Mesothelial cell of epicardium (in vitro differentiated cells): ENCODE measurements at regions not wholly inside any gene's neighbourhood (a gene's known extent, or its start where the extent isn't known, plus 50 kb on each side); places are given as distances from the start of the nearest gene placed in this dataset.

ENCODE experiments used
- DNase-seq, 2 experiments: peaks; one replicate each; pipeline ENCODE4 v3.0.0; 2021; ENCODE audit warnings: low spot score in 2 of 2; ENCODE audit not compliant: unreplicated experiment in 2 of 2
- H3K27ac Mint-ChIP-seq: 2 replicates; pipeline ENCODE4 v1.8.0; 2021; ENCODE audit warnings: mixed read lengths
- H3K27me3 Mint-ChIP-seq: 2 replicates; pipeline ENCODE4 v1.8.0; 2021; ENCODE audit warnings: low read depth, mixed read lengths
- H3K36me3 Mint-ChIP-seq: 2 replicates; pipeline ENCODE4 v1.8.0; 2021; ENCODE audit warnings: mixed read lengths
- H3K4me1 Mint-ChIP-seq: 2 replicates; pipeline ENCODE4 v1.8.0; 2021; ENCODE audit warnings: mixed read lengths
- H3K4me3 Mint-ChIP-seq: 2 replicates; pipeline ENCODE4 v1.8.0; 2021; ENCODE audit warnings: mild to moderate bottlenecking, moderate library complexity, mixed read lengths
- H3K9me3 Mint-ChIP-seq: 2 replicates; pipeline ENCODE4 v1.8.0; 2021; ENCODE audit warnings: mixed read lengths
- TF ChIP-seq, protein P1 (sequence below): fragments of 200-600 bp; sonication (generic); IDR thresholded peaks from one replicate; pipeline ENCODE4 v1.5.0; 2021; ENCODE audit warnings: antibody characterized with exemption; ENCODE audit not compliant: unreplicated experiment

DNA sequence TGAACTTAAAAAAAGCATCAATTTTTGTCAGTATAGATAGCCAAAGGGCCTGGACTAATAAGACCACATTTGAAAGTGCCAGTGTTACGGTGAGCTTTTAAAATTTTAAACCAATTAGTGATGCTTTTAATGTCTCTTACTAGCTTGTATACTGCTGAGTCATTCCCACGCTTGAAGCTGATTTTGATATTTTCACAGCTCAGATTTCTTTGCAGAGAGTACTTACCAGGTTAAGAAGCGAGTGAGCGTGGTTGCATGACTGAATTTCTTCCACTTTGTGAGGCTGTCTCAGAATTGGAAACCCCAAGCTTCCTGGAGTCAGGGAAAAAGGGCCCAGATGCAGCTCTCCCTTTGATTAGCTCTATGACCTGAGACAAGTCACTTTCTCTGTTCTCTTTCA, 74.5 kb upstream of the NBEA start:
- DNase-seq = no peak
- Mint-ChIP-seq H3K36me3 (no peaks in the 10 kb centered on the region), H3K4me3 (no peak overlapping the region), H3K27ac (peak overlapping the region; percentile 74), H3K9me3 (no peaks in the 10 kb centered on the region), H3K27me3 (no peaks in the 10 kb centered on the region), H3K4me1 (peaks cover 45% of the 10 kb centered on the region)
- TF ChIP-seq, protein P1, sequence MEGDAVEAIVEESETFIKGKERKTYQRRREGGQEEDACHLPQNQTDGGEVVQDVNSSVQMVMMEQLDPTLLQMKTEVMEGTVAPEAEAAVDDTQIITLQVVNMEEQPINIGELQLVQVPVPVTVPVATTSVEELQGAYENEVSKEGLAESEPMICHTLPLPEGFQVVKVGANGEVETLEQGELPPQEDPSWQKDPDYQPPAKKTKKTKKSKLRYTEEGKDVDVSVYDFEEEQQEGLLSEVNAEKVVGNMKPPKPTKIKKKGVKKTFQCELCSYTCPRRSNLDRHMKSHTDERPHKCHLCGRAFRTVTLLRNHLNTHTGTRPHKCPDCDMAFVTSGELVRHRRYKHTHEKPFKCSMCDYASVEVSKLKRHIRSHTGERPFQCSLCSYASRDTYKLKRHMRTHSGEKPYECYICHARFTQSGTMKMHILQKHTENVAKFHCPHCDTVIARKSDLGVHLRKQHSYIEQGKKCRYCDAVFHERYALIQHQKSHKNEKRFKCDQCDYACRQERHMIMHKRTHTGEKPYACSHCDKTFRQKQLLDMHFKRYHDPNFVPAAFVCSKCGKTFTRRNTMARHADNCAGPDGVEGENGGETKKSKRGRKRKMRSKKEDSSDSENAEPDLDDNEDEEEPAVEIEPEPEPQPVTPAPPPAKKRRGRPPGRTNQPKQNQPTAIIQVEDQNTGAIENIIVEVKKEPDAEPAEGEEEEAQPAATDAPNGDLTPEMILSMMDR = no peak

DNA sequence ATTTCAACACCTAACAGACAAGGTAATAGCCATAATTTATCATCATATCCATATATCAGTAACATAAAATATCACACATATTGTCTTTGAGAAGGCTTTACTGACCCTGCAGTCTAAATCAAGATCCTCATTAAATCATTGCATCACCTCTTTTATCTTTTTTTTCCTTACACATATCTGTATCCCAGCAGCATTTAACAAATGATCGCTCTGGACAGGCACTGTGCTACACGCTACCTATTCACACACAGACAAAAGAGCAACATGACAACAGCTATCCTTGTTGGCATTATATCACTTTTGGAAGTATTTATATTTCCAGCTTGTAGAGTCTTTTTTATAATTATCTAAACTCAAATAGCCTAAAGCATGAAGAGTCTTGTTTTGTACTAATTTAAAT, 73.3 kb upstream of the NBEA start:
- Mint-ChIP-seq H3K36me3 (no peaks in the 10 kb centered on the region), H3K27me3 (no peaks in the 10 kb centered on the region), H3K9me3 (no peaks in the 10 kb centered on the region), H3K27ac (no peak overlapping the region), H3K4me3 (no peak overlapping the region), H3K4me1 (peaks cover 40% of the 10 kb centered on the region)
- TF ChIP-seq, protein P1 = no peak
- no peak for DNase-seq

DNA sequence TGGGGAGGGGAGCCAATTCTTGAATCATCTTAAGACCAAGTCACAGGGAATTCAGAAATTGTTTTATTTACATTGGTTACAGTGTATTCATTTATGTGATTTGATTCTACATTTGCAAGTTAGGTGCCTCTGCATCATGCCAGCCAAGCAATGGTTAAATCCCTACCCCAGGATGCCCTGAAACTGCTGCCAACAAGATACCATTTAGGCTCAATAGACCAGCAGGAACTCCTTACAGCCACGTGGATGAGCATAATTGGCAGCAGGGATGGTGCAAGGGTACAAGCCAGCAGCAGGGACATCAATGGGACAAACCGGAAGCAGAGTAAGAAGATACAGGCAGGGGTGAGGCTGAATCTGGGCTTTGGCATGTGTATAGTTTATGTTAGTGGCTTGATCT, 72.4 kb upstream of the NBEA start:
- no peak for DNase-seq
- TF ChIP-seq, protein P1 = no peak
- Mint-ChIP-seq H3K27ac (no peak overlapping the region), H3K4me1 (peaks cover 32% of the 10 kb centered on the region), H3K27me3 (no peaks in the 10 kb centered on the region), H3K36me3 (no peaks in the 10 kb centered on the region), H3K9me3 (peaks cover 8% of the 10 kb centered on the region), H3K4me3 (no peak overlapping the region)

DNA sequence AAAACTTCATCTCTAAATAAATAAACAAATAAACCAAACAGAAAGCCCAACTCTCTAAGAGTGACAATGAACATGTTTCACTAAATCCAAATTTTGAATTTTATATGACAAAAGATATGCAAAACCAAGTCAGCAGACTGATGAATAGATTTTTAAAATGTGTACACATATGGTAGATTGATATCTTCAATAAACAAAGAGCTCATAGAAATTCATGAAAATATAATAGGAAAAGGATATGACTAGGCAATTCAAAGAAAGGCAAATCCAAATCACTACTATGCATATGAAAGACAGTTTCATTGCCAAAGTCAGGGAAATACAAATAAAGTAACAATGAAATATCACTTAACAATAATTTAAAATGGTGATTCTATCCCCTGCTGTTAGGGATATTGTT, 63.7 kb upstream of the NBEA start:
- peaks cover 9% of the 10 kb centered on the region for H3K9me3 Mint-ChIP-seq
- no peak for DNase-seq
- H3K36me3 Mint-ChIP-seq = no peaks in the 10 kb centered on the region
- H3K4me3 Mint-ChIP-seq = no peak overlapping the region
- H3K27ac Mint-ChIP-seq = no peak overlapping the region
- no peaks in the 10 kb centered on the region for H3K27me3 Mint-ChIP-seq
- TF ChIP-seq, protein P1 = no peak
- H3K4me1 Mint-ChIP-seq = no peaks in the 10 kb centered on the region

DNA sequence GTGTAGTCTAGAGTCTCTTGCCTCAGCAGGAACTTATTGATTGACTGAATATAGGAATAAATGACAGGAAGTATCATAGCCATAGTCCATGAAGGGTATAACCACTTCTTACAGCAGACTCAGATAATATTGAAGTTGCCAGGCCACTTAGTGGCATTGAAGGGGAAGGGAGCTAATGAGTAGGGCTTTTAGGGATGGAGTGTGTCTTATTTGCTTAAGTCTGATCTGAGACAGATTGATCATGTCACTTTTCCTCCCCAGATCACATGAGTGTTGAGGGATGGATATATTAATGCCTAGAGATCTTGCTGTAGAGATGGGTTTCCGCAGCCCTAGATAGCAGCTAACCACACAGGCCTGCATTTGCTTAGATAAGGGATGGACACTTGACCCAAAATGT, 62.2 kb upstream of the NBEA start:
- H3K27ac Mint-ChIP-seq = no peak overlapping the region
- H3K9me3 Mint-ChIP-seq = no peaks in the 10 kb centered on the region
- TF ChIP-seq, protein P1 = no peak
- no peak overlapping the region for H3K4me3 Mint-ChIP-seq
- no peaks in the 10 kb centered on the region for H3K36me3 Mint-ChIP-seq
- DNase-seq = no peak
- no peaks in the 10 kb centered on the region for H3K27me3 Mint-ChIP-seq
- H3K4me1 Mint-ChIP-seq = no peaks in the 10 kb centered on the region

DNA sequence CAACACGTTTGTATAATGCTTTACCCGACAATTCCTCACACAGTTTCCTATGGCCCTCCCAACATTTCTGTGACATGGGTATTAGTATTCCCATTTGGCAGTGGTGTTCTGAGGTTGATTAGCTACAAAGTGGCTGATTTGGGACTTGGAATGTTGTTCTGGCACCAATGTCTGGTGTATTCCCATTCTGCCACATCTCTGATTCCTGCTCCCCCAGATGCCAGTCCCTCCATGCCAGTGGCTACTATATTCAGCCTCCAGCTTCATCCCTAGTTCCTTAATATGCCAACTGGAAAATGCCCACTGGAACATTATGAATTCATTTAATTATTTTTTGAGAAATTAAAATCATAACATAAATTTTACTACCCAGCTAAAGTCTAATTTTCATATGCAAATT, 60.6 kb upstream of the NBEA start:
- DNase-seq = no peak
- Mint-ChIP-seq H3K27me3 (no peaks in the 10 kb centered on the region), H3K4me3 (no peak overlapping the region), H3K36me3 (no peaks in the 10 kb centered on the region), H3K27ac (no peak overlapping the region), H3K4me1 (no peaks in the 10 kb centered on the region), H3K9me3 (no peaks in the 10 kb centered on the region)
- TF ChIP-seq, protein P1 = no peak
